Daoy (cell line): ENCODE measurements at regions not wholly inside any gene's neighbourhood (a gene's known extent, or its start where the extent isn't known, plus 50 kb on each side); places are given as distances from the start of the nearest gene placed in this dataset.

Experiments used
- DNase-seq: peaks from one replicate; pipeline ENCODE4 v3.0.0-alpha.2; 2015; ENCODE audit warnings: low read depth

GRCh38 chr5:30747412-30747811 is 446.1 kb upstream of the CDH6 start:
- no peak for DNase-seq

- no peak for DNase-seq
These were observed 456.8 kb upstream of the CDH6 start for GRCh38 chr5:30736669-30737068.

- DNase-seq, result no peak
These were observed 459.4 kb upstream of the CDH6 start for GRCh38 chr5:30734118-30734517.

GRCh38 chr5:30725073-30725472 is 468.4 kb upstream of the CDH6 start:
- DNase-seq, result no peak

- DNase-seq, result no peak
These were observed 495.3 kb upstream of the CDH6 start for GRCh38 chr5:30698217-30698616.

GRCh38 chr5:30693326-30693725 is 500.2 kb upstream of the CDH6 start:
- DNase-seq, result no peak

- no peak for DNase-seq
These were observed 502.6 kb upstream of the CDH6 start for GRCh38 chr5:30690931-30691330.

- DNase-seq, result no peak
These were observed 506.0 kb upstream of the CDH6 start for GRCh38 chr5:30687461-30687860.

- no peak for DNase-seq
These were observed 507.0 kb upstream of the CDH6 start for GRCh38 chr5:30686530-30686929.

GRCh38 chr5:30676223-30676840 is 517.2 kb upstream of the CDH6 start:
- no peak for DNase-seq

- no peak for DNase-seq
These were observed 526.2 kb upstream of the CDH6 start for GRCh38 chr5:30667293-30667692.

- DNase-seq, result no peak
These were observed 530.0 kb upstream of the CDH6 start for GRCh38 chr5:30663536-30663935.

GRCh38 chr5:30662373-30662772 is 531.1 kb upstream of the CDH6 start:
- no peak for DNase-seq

- no peak for DNase-seq
These were observed 531.8 kb upstream of the CDH6 start for GRCh38 chr5:30661730-30662129.

GRCh38 chr5:30659417-30659816 is 534.1 kb upstream of the CDH6 start:
- no peak for DNase-seq

GRCh38 chr5:30650311-30650710 is 543.2 kb upstream of the CDH6 start:
- DNase-seq, result no peak

- DNase-seq, result no peak
These were observed 554.6 kb upstream of the CDH6 start for GRCh38 chr5:30638899-30639298.

- DNase-seq, result no peak
These were observed 565.5 kb upstream of the CDH6 start for GRCh38 chr5:30627945-30628344.

GRCh38 chr5:30626557-30626956 is 566.9 kb upstream of the CDH6 start:
- no peak for DNase-seq

GRCh38 chr5:30620481-30621085 is 572.9 kb upstream of the CDH6 start:
- DNase-seq, result no peak

GRCh38 chr5:30608501-30608900 is 585.0 kb upstream of the CDH6 start:
- DNase-seq, result no peak

- DNase-seq, result no peak
These were observed 586.1 kb upstream of the CDH6 start for GRCh38 chr5:30607301-30607894.

- no peak for DNase-seq
These were observed 587.7 kb upstream of the CDH6 start for GRCh38 chr5:30605693-30606268.
